IMR-90 (cell line): ENCODE measurements at regions not wholly inside any gene's neighbourhood (a gene's known extent, or its start where the extent isn't known, plus 50 kb on each side); places are given as distances from the start of the nearest gene placed in this dataset.

Experiments used
- ATAC-seq: fragments of 200-7000 bp; cut with Tn5 transposase; 2 replicates; pipeline ENCODE4 v1.9.1; 2020; ENCODE audit warnings: low read depth, mild to moderate bottlenecking, moderate library complexity
- BruUV-seq: library from RNA; stranded (reverse); fragments of 400-500 nt; replicated peaks from 2 replicates; lab custom pipeline; 2021; lab: Mats Ljungman, UMichigan
- CTCF ChIA-PET: fragments of 300-600 bp; formaldehyde crosslinking; extraction: SDS; loops from one replicate; lab custom pipeline; 2021; ENCODE audit warnings: antibody characterized with exemption; lab: Yijun Ruan, JAX
- POLR2A ChIA-PET: fragments of 300-600 bp; sonication (Branson Sonifier 250); formaldehyde crosslinking; loops from one replicate; lab custom pipeline; 2022; ENCODE audit warnings: antibody characterized with exemption; ENCODE audit not compliant: unreplicated experiment; lab: Charles Lee
- DNase-seq: peaks from one replicate; pipeline ENCODE4 v3.0.0; 2013
- H2AFZ ChIP-seq: replicated peaks from 2 replicates; pipeline ENCODE3; 2013; ENCODE audit warnings: low read length, mild to moderate bottlenecking; ENCODE audit not compliant: poor library complexity
- H2AK5ac ChIP-seq: 2 replicates; pipeline ENCODE4 v1.6.1; 2013; ENCODE audit warnings: low read depth, low read length, inconsistent platforms
- H2AK9ac ChIP-seq: replicated peaks from 2 replicates; pipeline ENCODE3; 2013; ENCODE audit warnings: mild to moderate bottlenecking, low read depth, low read length, moderate library complexity; ENCODE audit not compliant: poor library complexity
- H2BK120ac ChIP-seq: 2 replicates; pipeline ENCODE4 v1.6.1; 2013; ENCODE audit warnings: low read depth, low read length, inconsistent platforms
- H2BK15ac ChIP-seq: 3 replicates; pipeline ENCODE4 v1.6.1; 2013; ENCODE audit warnings: low read depth, low read length, inconsistent platforms
- H2BK20ac ChIP-seq: 2 replicates; pipeline ENCODE4 v1.6.1; 2013; ENCODE audit warnings: low read depth, mild to moderate bottlenecking, inconsistent platforms, low read length, moderate library complexity
- H2BK5ac ChIP-seq: 2 replicates; pipeline ENCODE4 v1.6.1; 2013; ENCODE audit warnings: mild to moderate bottlenecking, low read depth, low read length, inconsistent platforms; ENCODE audit not compliant: poor library complexity, severe bottlenecking
- H3K14ac ChIP-seq: replicated peaks from 2 replicates; pipeline ENCODE4 v1.6.1; 2013; ENCODE audit warnings: low read depth, low read length, inconsistent platforms
- H3K18ac ChIP-seq: 2 replicates; pipeline ENCODE4 v1.6.1; 2013; ENCODE audit warnings: low read depth, low read length, control low read depth
- H3K23ac ChIP-seq: 2 replicates; pipeline ENCODE4 v1.6.1; 2013; ENCODE audit warnings: low read depth, low read length, inconsistent platforms
- H3K27ac ChIP-seq: 2 replicates; pipeline ENCODE4 v1.5.1; 2013; ENCODE audit warnings: mild to moderate bottlenecking, control low read depth, low read length; ENCODE audit not compliant: insufficient read depth
- H3K27me3 ChIP-seq: 2 replicates; pipeline ENCODE4 v1.6.1; 2013; ENCODE audit warnings: low read length; ENCODE audit not compliant: control insufficient read depth, insufficient read depth
- H3K36me3 ChIP-seq: 2 replicates; pipeline ENCODE4 v1.6.1; 2013; ENCODE audit warnings: low read length, mixed read lengths; ENCODE audit not compliant: control insufficient read depth, insufficient read depth
- H3K4ac ChIP-seq: 2 replicates; pipeline ENCODE4 v1.6.1; 2013; ENCODE audit warnings: low read depth, low read length, inconsistent platforms
- H3K4me1 ChIP-seq: 2 replicates; pipeline ENCODE4 v1.6.1; 2013; ENCODE audit warnings: low read length, mixed read lengths; ENCODE audit not compliant: control insufficient read depth, insufficient read depth
- H3K4me2 ChIP-seq: 2 replicates; pipeline ENCODE4 v1.6.1; 2013; ENCODE audit warnings: low read depth, mild to moderate bottlenecking, control low read depth, low read length, moderate library complexity
- H3K4me3 ChIP-seq: 2 replicates; pipeline ENCODE4 v1.5.1; 2013; ENCODE audit warnings: low read depth, mild to moderate bottlenecking, control low read depth, low read length, moderate library complexity; ENCODE audit not compliant: insufficient read depth
- H3K56ac ChIP-seq: 2 replicates; pipeline ENCODE4 v1.6.1; 2013; ENCODE audit warnings: low read length, inconsistent platforms; ENCODE audit not compliant: insufficient read depth; ENCODE audit errors: extremely low read depth
- H3K79me1 ChIP-seq, 2 experiments: 2 replicates each; pipeline ENCODE4 v1.6.1; 2013; ENCODE audit warnings: low read length in 2 of 2, inconsistent platforms in 1 of 2, low read depth in 1 of 2
- H3K9ac ChIP-seq: 2 replicates; pipeline ENCODE4 v1.6.1; 2013; ENCODE audit warnings: low read depth, low read length, control low read depth
- H3K9me1 ChIP-seq: 2 replicates; pipeline ENCODE4 v1.6.1; 2013; ENCODE audit warnings: low read length, inconsistent platforms; ENCODE audit not compliant: insufficient read depth
- H3K9me3 ChIP-seq: 2 replicates; pipeline ENCODE4 v1.6.1; 2013; ENCODE audit warnings: low read length; ENCODE audit not compliant: control insufficient read depth, insufficient read depth
- H4K20me1 ChIP-seq: 2 replicates; pipeline ENCODE4 v1.6.1; 2013; ENCODE audit warnings: low read length, inconsistent platforms; ENCODE audit not compliant: insufficient read depth
- H4K5ac ChIP-seq: 2 replicates; pipeline ENCODE4 v1.6.1; 2013; ENCODE audit warnings: mild to moderate bottlenecking, low read depth, low read length, control low read depth
- H4K8ac ChIP-seq, 2 experiments: 2 replicates each; pipeline ENCODE4 v1.6.1; 2013; ENCODE audit warnings: low read depth in 2 of 2, low read length in 2 of 2, control low read depth in 1 of 2, inconsistent platforms in 1 of 2
- H4K91ac ChIP-seq: 2 replicates; pipeline ENCODE4 v1.6.1; 2013; ENCODE audit warnings: low read depth, low read length, inconsistent platforms; ENCODE audit not compliant: insufficient read depth
- BHLHE40 ChIP-seq: fragments of 150-350 bp; IDR thresholded peaks from 2 replicates; pipeline ENCODE4 v1.6.1; 2016; ENCODE audit warnings: mild to moderate bottlenecking, low read depth, low read length
- CEBPB ChIP-seq: IDR thresholded peaks from 2 replicates; pipeline ENCODE4 v1.6.1; 2012; ENCODE audit warnings: low read depth, low read length, improper control_type of control experiment
- FOS ChIP-seq: fragments of 150-350 bp; IDR thresholded peaks from 2 replicates; pipeline ENCODE4 v1.6.1; 2016; ENCODE audit warnings: low read depth, low read length
- MAFK ChIP-seq: IDR thresholded peaks from 2 replicates; pipeline ENCODE4 v1.6.1; 2012; ENCODE audit warnings: low read depth, low read length, improper control_type of control experiment
- WGBS, 2 experiments: methylation state at CpG; one replicate each; pipeline versions ENCODE4 v1.1.5 to v1.1.7; 2013; ENCODE audit warnings: missing lambda C conversion rate in 2 of 2; ENCODE audit not compliant: insufficient read length in 1 of 2; ENCODE audit errors: extremely low coverage in 2 of 2; 5-methylcytosine and 5-hydroxymethylcytosine counted together
- dilution Hi-C: fragments of 300-500 bp; cut with HindIII; formaldehyde crosslinking; loops from one replicate; pipeline ENCODE4 v1.14.3; 2018; ENCODE audit warnings: low sequenced_read_pairs; ENCODE audit not compliant: unreplicated experiment
- in situ Hi-C: fragments of 300-500 bp; cut with MboI; formaldehyde crosslinking; loops from 3 replicates; pipeline ENCODE4 v1.14.3; 2019; ENCODE audit warnings: low sequenced_read_pairs, inconsistent platforms, mixed read lengths
- intact Hi-C: fragments of 100-400 bp; cut with micrococcal nuclease; formaldehyde crosslinking; loops from 2 replicates; pipeline ENCODE4 v1.10.0; 2022

DNA sequence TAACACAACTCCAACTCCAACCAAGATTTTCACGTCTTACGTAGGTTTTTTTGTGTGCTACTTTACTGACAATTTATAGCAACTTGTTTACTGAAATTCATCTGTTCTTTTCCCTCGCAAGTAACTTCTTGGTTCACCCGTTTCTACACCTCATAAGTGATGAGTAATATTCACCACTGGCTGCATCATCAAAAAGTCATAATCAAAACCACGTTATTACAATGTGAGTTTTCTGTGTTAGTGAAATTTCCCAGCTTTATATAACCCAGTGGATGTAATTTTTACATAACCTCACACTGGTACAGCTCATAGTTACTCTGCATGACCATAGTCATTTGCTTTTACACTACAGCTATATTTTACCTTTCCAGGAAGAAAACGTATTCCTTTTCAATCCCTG is 401.1 kb upstream of the LYPLAL1 start:
- H3K36me3 ChIP-seq = no peaks in the 10 kb centered on the region
- no CpG with 5 or more reads among the region's 6 CpGs for WGBS, 2 experiments
- no peak overlapping the region for H2BK5ac ChIP-seq
- no peak overlapping the region for H3K4me2 ChIP-seq
- no peak overlapping the region for H3K18ac ChIP-seq
- no peak overlapping the region for H3K4ac ChIP-seq
- H3K4me3 ChIP-seq = no peak overlapping the region
- H4K91ac ChIP-seq = no peak overlapping the region
- H4K5ac ChIP-seq = peak overlapping the region; percentile 43; the same call in 1 of the 2 replicates
- intact Hi-C loops = no loop called here
- H2AK5ac ChIP-seq = no peak overlapping the region
- H3K9me3 ChIP-seq = no peaks in the 10 kb centered on the region
- TF ChIP-seq MAFK (peak; percentile 44; the same call in 1 of the 2 replicates), CEBPB (peak; percentile 19; the same call in 1 of the 2 replicates), FOS (0 out of 2 replicates have a peak, but pooled peaks have one; percentile 7), BHLHE40 (no peak)
- no peak overlapping the region for H3K23ac ChIP-seq
- H3K4me1 ChIP-seq = no peaks in the 10 kb centered on the region; the same call in 1 of the 2 replicates
- H3K27ac ChIP-seq = no peak overlapping the region
- no peak overlapping the region for H3K9ac ChIP-seq
- in situ Hi-C loops = no loop called here
- ChIA-PET CTCF (no interaction called here), POLR2A (no interaction called here)
- no peak overlapping the region for H3K14ac ChIP-seq
- H2BK20ac ChIP-seq = no peak overlapping the region
- no peak overlapping the region for H2AFZ ChIP-seq
- BruUV-seq = no TSS peak
- H3K56ac ChIP-seq = no peak overlapping the region
- no peak overlapping the region for H2AK9ac ChIP-seq
- no peak overlapping the region for H4K8ac ChIP-seq
- H2BK15ac ChIP-seq = no peak overlapping the region
- DNase-seq (peak; percentile 85), ATAC-seq (no peak)
- H4K20me1 ChIP-seq = no peaks in the 10 kb centered on the region
- H3K79me1 ChIP-seq = no peaks in the 10 kb centered on the region
- H2BK120ac ChIP-seq = no peak overlapping the region
- dilution Hi-C loops = no loop called here
- H3K9me1 ChIP-seq = no peaks in the 10 kb centered on the region
- no peaks in the 10 kb centered on the region for H3K27me3 ChIP-seq
